GM21526 (cell line): ENCODE measurements at regions not wholly inside any gene's neighbourhood (a gene's known extent, or its start where the extent isn't known, plus 50 kb on each side); places are given as distances from the start of the nearest gene placed in this dataset.

ENCODE experiments used
- ATAC-seq: cut with Tn5 transposase; IDR thresholded peaks from one replicate; pipeline ENCODE4 v1.9.1; 2021; ENCODE audit warnings: moderate library complexity; ENCODE audit not compliant: unreplicated experiment, low FRiP score

GRCh38 chr10:4059471-4060138 is 274.6 kb upstream of the KLF6 start:
- ATAC-seq: no peak

- ATAC-seq: no peak
These were observed 273.6 kb upstream of the KLF6 start for GRCh38 chr10:4058514-4059029.

- no peak for ATAC-seq
These were observed 272.9 kb upstream of the KLF6 start for GRCh38 chr10:4057725-4058513.

DNA sequence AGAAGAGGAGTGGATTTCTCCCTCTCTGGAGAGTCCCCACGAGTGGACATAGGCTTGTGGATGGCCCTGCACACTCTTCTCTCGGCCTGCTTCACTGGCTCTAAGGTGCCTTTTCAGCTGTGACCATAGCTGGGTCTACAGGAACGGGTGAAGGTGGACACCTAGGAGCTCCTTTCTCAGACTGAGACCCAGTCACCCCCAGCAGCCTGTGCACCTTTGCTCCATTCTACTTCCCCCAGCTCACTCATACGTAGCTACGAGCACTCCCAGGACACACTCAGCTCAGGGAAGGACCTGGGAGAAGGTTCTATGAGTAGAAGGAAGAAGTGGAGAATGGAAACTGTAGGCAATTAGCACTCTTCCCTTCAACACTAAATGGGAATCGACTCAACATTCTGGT is 272.0 kb upstream of the KLF6 start:
- ATAC-seq: no peak

DNA sequence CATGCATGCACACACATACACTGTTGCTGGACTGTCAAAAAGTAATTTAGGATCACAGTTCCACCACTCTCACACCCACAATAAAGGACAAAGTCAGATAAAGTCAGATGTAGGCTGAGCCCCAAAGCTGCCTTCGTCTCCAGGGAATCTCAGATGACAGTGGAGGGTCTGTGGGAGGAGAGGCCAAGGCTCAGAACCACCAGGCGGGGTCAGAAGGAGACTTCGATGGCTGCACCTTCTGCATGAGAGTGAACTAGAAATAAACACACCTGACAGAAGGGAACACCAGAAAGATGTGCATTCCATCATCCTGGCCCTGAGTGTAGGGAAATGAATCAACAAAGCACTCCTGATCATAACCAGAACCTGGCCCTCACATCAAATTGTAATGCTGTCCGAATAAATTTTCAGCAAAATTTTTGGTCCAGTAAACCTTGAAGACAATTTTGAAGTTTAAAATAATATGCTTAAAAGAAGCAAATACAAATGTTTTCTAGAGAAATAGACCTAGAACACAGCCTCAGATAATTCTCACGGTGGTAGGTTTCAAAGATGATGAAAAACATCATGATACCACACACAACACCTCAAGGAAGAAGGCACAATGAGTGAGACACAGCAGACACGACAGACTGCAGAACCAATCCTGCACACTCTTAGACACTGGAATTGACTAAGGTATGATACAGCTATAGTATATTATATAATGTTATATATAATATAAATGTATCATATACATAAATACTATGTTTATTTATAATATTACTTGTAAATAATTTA is 269.8 kb upstream of the KLF6 start:
- ATAC-seq: no peak

GRCh38 chr10:4053940-4054339 is 268.9 kb upstream of the KLF6 start:
- ATAC-seq: no peak

GRCh38 chr10:4051641-4052151 is 266.7 kb upstream of the KLF6 start:
- no peak for ATAC-seq

DNA sequence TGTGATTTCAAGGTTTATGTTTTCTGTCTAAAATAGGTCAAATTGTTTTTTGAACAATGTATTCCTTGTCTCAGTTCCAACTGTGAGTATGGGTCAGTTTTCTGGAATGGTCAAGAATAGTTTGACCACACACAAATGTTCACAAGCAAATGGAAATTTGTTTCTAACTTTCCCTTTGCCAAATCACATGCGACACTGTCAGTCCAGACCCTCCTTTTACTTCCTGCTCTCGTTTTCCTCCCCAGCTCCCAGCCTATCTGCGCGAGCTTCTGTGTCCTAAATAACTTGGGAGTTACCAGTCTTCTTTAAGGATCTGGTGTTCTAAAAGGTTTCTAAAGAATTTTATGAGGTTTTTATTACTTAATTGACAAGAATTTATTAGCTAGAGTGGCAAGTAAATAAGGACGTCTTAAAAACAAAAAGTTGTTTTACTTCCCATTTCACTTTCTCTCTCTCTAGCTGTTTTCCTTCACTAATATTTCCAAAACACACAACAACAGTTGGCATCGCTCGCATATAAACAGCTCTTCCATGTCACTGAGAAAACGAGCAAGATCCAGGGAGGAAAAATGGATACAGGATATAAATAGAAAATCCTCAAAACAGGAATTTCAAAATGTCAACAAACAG is 266.1 kb upstream of the KLF6 start:
- ATAC-seq: no peak

DNA sequence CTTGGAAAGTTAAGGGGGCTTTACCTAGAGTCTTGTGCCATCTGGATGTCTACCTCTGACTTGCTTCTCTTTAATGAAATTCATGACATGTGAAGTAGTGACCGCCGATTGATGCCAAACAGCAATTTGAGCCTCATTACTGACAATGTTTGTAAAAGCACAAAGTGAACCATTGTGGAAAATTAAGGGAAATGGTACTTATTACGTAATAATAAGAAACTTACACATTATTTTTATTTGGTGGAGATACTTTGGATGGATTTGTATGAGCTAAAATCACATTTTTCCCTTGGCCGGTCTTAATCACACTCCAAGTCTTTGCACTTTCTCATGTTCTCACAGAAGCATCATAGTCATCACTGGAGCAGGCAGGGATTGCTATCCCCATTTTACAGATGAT is 265.1 kb upstream of the KLF6 start:
- ATAC-seq: no peak

DNA sequence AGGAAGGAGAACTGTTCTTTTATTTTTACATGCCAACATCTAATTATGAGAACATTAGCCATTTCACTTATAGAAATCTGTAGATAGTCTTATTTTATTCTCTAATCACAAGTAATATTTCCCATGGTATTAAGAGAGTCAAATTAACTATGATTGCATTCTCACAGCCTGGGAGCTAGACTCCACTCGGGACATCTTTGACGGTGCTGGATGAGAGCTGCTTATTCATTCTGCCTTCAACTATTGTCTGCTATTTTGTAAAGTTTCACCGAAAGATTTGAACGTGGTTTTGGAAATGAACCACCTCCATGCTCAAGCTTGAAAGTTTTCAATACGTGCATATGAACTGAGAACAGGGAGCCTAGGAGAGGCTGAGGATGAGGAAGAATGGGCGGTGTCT is 264.3 kb upstream of the KLF6 start:
- no peak for ATAC-seq

DNA sequence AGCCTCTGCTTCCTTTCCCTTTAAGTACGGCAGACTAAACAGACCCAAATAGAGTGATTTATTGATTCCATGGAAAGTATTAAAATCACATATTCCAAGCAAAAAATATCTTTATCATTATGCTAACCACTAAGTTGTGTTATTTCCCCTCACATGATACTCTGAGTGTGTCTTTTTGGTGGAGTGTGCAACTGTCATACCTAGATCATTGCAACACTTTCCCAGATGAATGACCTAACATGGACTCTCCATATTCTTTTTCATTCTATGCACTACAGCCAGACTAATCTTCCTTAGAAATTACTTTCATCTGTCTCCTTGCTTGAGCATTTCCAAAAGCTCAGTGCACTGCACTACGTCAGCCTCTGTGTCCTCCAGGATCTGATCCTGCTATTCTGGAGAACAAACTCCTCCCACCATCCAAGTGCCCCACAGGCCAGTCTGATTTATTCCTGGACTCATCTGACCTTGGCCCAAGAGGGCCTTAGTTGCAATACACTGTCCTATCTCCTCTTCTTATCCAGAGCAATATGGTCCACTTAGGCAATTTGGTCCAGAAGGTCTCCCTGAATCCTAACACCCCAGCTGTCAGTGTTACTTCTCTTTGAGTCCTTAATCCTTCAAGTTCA is 263.3 kb upstream of the KLF6 start:
- no peak for ATAC-seq

GRCh38 chr10:4046712-4047354 is 261.8 kb upstream of the KLF6 start:
- ATAC-seq: no peak

DNA sequence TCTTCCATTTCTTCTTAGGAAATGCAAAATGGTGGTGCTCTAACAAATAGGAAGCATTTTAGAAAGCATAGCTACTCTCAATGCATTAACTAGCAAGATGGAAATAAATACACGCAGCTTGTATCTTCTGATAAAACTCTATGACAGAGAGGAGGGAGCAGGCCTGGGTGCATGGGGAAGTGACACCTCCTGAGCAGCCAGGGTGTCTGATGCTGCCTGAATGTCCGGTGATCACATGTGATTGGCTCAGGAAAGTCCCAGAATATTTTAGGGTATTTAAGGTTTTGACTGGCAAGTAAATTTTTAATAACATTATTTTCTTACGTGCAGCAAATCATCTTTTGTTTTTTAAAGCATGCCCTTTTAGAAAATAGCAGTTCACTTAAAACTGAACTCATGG is 261.0 kb upstream of the KLF6 start:
- no peak for ATAC-seq

- no peak for ATAC-seq
These were observed 259.1 kb upstream of the KLF6 start for GRCh38 chr10:4043897-4044665.

- ATAC-seq: no peak
These were observed 256.6 kb upstream of the KLF6 start for GRCh38 chr10:4041635-4042034.

DNA sequence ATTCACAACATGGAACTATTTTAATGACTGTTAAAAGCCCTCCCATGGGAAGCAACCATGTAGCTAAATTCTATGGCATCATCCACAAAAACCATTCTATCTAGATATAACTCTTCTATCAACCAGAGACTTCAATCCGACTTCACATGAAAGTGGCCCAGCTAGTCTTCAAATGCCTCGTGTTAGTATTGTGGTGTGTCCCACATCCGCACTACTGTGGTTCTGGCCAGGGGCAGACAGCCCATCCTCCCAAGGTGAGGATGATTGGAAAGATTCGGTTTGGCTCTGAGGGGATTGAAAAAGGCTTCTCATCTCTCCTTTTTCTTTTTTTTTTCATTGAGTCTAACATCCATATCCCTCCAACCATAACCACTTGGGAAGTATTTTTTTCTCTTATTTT is 253.0 kb upstream of the KLF6 start:
- ATAC-seq: no peak

DNA sequence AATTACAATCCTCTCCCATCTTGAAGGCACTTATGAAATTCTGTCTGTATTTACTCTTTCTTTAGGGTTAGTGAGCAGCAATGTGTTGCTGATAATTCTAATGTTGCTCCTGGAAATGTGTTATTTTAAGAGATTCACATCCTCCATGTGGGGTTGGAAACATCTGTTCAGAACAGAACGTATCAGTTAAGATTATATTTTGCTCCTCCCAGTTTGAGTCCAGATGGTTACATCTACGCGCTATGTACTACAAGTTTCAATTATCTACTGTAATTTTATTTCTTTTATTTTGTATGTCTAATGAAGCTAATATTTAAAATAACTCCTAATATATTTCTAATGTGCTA is 250.6 kb upstream of the KLF6 start:
- ATAC-seq: no peak

DNA sequence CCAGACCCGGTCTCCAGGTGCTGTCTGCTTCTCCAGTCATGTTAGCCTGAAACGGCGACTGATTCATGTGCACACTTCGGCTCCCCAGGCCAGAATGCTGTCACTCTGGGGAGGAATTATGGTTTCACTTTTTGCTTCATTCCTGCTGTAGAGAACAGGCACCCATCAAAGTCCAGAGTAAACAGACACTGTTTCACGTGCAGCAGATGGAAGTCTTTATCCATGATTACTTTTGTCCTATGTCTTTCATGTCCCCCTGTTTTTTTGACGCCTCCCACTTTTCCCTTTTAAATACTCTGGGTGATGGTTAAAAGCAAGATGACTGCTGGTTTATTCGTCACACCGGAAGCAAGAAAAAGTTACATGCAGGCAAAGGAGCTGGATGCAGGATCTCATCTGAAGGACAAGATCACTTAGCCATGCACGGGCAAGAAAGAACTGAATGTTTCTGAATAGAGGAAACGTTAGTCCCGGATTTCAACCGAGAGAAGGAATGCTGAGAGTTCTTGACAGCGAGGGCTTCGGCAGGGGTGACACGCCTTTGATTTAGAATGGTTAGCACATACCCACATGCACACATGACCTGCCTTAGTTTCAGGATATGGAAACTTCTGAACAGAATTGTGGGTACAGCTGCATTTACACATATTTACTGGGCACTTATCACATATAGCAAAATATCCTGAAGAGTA is 250.0 kb upstream of the KLF6 start:
- no peak for ATAC-seq
